SK-N-MC (cell line): ENCODE measurements at regions not wholly inside any gene's neighbourhood (a gene's known extent, or its start where the extent isn't known, plus 50 kb on each side); places are given as distances from the start of the nearest gene placed in this dataset.

Experiments used
- EZH2 ChIP-seq: fragments of 200-600 bp; sonication (generic); IDR thresholded peaks from one replicate; pipeline ENCODE4 v1.6.1; 2017; ENCODE audit warnings: antibody characterized with exemption
- FOXP2 ChIP-seq: optimal IDR thresholded peaks from 2 replicates; pipeline ENCODE3; 2011; ENCODE audit warnings: mild to moderate bottlenecking, moderate library complexity; ENCODE audit not compliant: insufficient read depth; ENCODE audit errors: extremely low read length, control extremely low read depth
- POLR2AphosphoS5 ChIP-seq: IDR thresholded peaks from 2 replicates; pipeline ENCODE4 v1.6.1; 2012; ENCODE audit warnings: mild to moderate bottlenecking, low read depth, low read length, borderline replicate concordance

DNA sequence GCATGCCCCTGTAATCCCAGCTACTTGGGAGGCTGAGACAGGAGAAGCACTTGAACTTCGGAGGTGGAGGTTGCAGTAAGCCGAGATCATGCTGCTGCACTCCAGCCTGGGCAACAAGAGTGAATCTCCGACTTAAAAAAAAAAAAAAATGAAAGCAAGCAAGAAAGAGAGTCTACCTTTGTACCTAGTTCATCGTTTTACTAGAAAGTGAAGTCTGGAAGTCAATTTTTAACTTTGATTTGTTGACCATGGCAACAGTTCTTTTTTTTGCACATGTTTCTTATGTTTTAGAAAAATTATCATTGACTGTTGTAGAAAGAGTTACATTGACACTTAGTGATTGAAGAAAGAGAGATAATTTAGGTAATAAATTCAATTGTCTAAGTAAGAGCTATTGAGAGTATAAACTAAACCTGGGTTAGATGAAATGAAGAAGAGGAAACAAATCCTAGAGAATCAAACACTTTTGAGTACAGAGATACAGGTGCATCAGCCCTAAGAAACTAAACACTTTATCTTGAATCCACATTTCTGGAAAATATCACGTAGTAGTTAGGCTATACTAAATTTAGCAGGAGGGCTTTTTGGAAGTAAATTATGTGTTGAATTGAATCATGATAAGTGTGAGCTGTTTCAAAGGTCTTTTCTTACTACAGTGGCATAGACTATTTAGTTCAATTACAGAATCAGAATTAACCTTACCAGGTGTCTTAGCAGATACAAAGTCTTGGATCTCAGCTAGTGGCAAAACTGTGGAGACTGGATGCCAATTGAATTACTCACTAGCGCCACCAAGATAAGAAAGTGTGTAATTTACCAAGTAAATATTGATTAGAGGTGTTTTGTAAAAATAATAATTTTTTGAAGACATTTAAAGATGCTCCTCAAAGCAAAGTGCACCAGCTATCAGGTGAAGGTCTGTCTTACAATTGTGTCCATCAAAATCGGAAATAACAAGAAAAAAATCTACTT, 303.4 kb upstream of the NRXN1 start:
- TF ChIP-seq EZH2 (no peak), POLR2AphosphoS5 (no peak), FOXP2 (no peak)
